ENCODE measurements at regions not wholly inside any gene's neighbourhood (a gene's known extent, or its start where the extent isn't known, plus 50 kb on each side); places are given as distances from the start of the nearest gene placed in this dataset.

- DNase-seq = no peak
- H3K4me1 ChIP-seq (replicated peaks in 1 of 2) = no peaks in the 10 kb centered on the region
- TF ChIP-seq, protein P1, sequence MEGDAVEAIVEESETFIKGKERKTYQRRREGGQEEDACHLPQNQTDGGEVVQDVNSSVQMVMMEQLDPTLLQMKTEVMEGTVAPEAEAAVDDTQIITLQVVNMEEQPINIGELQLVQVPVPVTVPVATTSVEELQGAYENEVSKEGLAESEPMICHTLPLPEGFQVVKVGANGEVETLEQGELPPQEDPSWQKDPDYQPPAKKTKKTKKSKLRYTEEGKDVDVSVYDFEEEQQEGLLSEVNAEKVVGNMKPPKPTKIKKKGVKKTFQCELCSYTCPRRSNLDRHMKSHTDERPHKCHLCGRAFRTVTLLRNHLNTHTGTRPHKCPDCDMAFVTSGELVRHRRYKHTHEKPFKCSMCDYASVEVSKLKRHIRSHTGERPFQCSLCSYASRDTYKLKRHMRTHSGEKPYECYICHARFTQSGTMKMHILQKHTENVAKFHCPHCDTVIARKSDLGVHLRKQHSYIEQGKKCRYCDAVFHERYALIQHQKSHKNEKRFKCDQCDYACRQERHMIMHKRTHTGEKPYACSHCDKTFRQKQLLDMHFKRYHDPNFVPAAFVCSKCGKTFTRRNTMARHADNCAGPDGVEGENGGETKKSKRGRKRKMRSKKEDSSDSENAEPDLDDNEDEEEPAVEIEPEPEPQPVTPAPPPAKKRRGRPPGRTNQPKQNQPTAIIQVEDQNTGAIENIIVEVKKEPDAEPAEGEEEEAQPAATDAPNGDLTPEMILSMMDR (IDR thresholded peaks at IDR 0.05) = no peak
- no peak for TF ChIP-seq POLR2A (IDR thresholded peaks at IDR 0.05)
- H3K4me3 ChIP-seq = no peak overlapping the region
- 88 to 92% (median 89%) methylated on average over 3 of the region's 3 CpGs for WGBS, 4 donors
- intact Hi-C loops (cut with DNase I) = no loop called here
- H3K36me3 ChIP-seq (replicated peaks in 1 of 2) = no peaks in the 10 kb centered on the region
- no peaks in the 10 kb centered on the region for H3K27me3 ChIP-seq
- no peaks in the 10 kb centered on the region for H3K9me3 ChIP-seq (replicated peaks in 1 of 3)
- no peak overlapping the region for H3K27ac ChIP-seq
These were observed 463.1 kb upstream of the GOLIM4 start for GRCh38 chr3:168558728-168559411.

- Histone ChIP-seq H3K27ac (no peak overlapping the region), H3K9me3 (replicated peaks in 1 of 3) (no peaks in the 10 kb centered on the region), H3K27me3 (no peaks in the 10 kb centered on the region), H3K4me3 (no peak overlapping the region), H3K4me1 (replicated peaks in 1 of 2) (no peaks in the 10 kb centered on the region), H3K36me3 (replicated peaks in 1 of 2) (no peaks in the 10 kb centered on the region)
- TF ChIP-seq POLR2A (IDR thresholded peaks at IDR 0.05) = no peak
- TF ChIP-seq, protein P1 (IDR thresholded peaks at IDR 0.05) = no peak
- intact Hi-C loops (cut with DNase I) = no loop called here
- no peak for DNase-seq
These were observed 456.5 kb upstream of the GOLIM4 start for GRCh38 chr3:168552251-168552650.

GRCh38 chr3:168548719-168549118 lies 453.0 kb upstream of the GOLIM4 start:
- WGBS, 4 donors = 62 to 70% (median 68%) methylated on average over 2 of the region's 2 CpGs
- Histone ChIP-seq H3K36me3 (replicated peaks in 1 of 2) (no peaks in the 10 kb centered on the region), H3K27ac (no peak overlapping the region), H3K27me3 (no peaks in the 10 kb centered on the region), H3K9me3 (replicated peaks in 1 of 3) (no peaks in the 10 kb centered on the region), H3K4me1 (replicated peaks in 1 of 2) (no peaks in the 10 kb centered on the region), H3K4me3 (no peak overlapping the region)
- no peak for DNase-seq
- TF ChIP-seq, protein P1 (IDR thresholded peaks at IDR 0.05) = no peak
- intact Hi-C loops (cut with DNase I) = no loop called here

DNA sequence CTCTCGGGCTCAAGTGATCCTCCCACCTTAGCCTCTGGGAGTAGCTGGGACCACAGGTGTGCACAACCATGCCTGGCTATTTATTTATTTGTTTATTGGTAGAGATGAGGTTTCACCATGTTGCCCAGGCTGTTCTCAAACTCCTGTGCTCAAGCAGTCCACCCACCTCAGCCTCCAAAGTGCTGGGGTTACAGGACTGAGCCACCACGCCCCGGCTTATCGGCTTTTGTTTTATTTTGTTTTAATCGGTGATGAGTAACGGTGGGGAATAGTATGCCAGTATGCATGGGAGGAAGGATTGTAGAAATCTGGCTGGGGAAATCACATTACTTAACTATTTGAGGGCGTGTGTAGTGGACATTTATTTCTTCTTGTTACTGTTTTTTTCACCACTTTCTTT lies 451.0 kb upstream of the GOLIM4 start:
- no peak overlapping the region for H3K27ac ChIP-seq
- no peaks in the 10 kb centered on the region for H3K36me3 ChIP-seq (replicated peaks in 1 of 2)
- intact Hi-C loops (cut with DNase I) = no loop called here
- no peak overlapping the region for H3K4me3 ChIP-seq
- no peaks in the 10 kb centered on the region for H3K4me1 ChIP-seq (replicated peaks in 1 of 2)
- 70 to 86% (median 79%) methylated on average over 7 of the region's 7 CpGs for WGBS, 4 donors
- H3K27me3 ChIP-seq = no peaks in the 10 kb centered on the region
- TF ChIP-seq POLR2A (IDR thresholded peaks at IDR 0.05) = no peak
- TF ChIP-seq, protein P1 (IDR thresholded peaks at IDR 0.05) = no peak
- no peak for DNase-seq
- no peaks in the 10 kb centered on the region for H3K9me3 ChIP-seq (replicated peaks in 1 of 3)

All from adrenal gland (tissue), 9 donors.